HG03159 (cell line): ENCODE measurements at regions not wholly inside any gene's neighbourhood (a gene's known extent, or its start where the extent isn't known, plus 50 kb on each side); places are given as distances from the start of the nearest gene placed in this dataset.
"Not testable (repeated sequence)": the region's sequence is repeated elsewhere in the genome, so short reads cannot be mapped to it uniquely, and the experiment has no call there.

Experiments
- ATAC-seq: cut with Tn5 transposase; IDR thresholded peaks from one replicate; pipeline ENCODE4 v1.9.1; 2021; ENCODE audit warnings: mild to moderate bottlenecking, moderate library complexity; ENCODE audit not compliant: unreplicated experiment

- ATAC-seq, result no peak
These were observed 151.3 kb downstream of the ZFP36L2 start for GRCh38 chr2:43075054-43075593.

- no peak for ATAC-seq
These were observed 151.8 kb downstream of the ZFP36L2 start for GRCh38 chr2:43074592-43075053.

GRCh38 chr2:43074052-43074451 is 152.4 kb downstream of the ZFP36L2 start:
- no peak for ATAC-seq

DNA sequence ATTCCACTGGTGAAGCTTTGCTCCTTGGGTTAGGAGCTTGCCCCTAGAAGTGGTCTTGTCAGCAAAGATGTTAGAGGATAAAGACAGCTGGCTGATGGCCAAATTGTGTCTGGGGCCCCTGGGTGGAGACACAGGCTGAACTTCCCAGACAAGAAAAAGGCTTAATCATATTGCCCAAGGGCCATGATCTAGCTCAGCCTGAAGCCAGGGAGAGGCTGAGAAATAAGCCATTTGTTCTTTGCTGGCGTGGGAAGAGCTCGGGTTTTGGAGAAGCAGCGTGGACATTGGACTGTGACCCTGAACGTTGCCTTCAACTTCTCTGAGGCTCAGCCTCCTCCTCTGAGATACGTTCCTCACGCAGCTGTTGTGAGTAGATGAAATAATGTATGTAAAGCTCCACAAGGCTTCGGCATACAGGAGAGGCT is 153.0 kb downstream of the ZFP36L2 start:
- ATAC-seq, result no peak

DNA sequence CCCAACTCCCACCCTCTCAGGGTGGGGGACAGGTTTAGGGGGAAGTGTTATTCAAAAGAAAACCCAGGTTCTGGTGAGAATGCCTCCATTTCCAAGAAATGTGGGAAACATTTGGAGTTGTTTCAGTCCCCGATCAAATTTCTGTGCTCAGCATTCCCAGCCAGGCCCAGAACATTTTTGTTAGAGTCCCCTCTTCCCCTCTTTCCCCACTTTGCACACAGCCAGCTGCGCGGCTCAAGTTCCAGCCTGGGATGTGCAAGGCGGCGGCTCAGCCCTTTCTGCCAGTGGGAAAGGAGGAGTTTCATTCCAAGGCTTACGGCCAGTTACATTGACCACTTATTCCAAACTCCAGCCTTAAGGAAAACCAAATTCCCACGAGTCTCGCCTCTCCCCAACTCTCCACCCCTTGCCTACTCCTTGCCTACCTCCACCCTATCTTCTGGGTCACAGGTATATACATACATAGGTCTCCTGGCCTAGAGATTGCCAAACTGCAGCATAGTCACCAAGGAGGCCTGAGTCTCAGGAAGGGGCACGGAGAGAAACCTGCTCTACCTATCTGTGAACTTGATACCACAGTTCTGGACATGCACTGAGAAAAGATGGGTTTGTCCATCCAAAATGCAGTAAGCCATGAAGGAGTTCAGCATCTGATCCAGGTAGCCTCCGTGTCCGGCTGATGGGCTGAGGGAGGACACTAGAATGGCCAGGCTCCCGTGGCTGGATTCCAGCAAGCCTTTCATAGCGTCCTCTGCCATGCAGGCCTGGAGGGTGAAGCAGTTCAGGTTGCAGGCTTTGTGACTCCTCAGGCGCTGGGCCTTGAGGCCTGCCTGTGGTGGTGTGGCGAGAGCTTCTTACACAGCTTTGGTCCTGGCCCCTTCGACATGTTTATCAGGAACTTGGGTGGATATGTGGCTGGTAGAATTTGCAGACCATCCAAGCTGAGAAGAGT is 154.5 kb downstream of the ZFP36L2 start:
- ATAC-seq, result no peak

DNA sequence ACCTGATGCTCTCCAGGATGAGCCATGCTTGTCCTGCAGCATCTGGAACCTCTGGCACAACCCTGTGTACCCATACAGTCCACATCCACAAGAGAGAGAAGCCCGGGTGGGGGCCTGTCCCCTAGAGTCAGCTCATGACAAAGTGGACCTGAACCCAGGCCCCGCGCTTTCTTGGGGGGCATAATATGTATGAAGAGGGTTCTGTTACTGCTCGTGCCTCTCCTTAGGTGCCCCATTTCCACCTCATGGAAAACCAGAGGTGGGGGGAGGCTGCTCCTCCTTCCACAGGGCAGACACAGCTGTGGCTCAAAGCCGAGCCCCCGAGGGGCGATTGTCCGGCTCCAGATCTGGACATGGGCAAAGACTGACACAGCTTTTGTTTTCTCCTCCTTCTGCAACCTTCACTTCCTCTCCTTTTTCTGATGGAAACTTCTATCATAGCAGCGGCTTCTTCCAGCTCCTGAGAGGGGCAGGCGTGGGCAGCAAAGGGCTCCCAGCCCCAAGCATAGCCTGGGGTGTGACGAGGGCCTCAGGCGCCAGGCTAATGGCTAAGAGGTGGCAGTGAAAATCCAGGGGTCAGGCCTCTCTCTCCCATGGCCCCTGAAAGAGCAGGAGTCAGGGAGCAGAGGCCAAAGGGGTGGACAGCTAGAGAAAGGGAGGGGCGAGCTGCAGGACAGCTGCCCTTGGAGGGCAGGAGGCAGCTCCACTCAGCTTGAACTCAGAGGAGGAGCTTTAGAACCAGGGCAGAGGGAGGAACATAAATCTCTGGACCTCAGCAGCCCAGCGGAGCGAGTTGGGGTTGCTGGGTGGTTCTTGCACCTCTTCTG is 155.5 kb downstream of the ZFP36L2 start:
- no peak for ATAC-seq

- no peak for ATAC-seq
These were observed 156.4 kb downstream of the ZFP36L2 start for GRCh38 chr2:43070030-43070429.

DNA sequence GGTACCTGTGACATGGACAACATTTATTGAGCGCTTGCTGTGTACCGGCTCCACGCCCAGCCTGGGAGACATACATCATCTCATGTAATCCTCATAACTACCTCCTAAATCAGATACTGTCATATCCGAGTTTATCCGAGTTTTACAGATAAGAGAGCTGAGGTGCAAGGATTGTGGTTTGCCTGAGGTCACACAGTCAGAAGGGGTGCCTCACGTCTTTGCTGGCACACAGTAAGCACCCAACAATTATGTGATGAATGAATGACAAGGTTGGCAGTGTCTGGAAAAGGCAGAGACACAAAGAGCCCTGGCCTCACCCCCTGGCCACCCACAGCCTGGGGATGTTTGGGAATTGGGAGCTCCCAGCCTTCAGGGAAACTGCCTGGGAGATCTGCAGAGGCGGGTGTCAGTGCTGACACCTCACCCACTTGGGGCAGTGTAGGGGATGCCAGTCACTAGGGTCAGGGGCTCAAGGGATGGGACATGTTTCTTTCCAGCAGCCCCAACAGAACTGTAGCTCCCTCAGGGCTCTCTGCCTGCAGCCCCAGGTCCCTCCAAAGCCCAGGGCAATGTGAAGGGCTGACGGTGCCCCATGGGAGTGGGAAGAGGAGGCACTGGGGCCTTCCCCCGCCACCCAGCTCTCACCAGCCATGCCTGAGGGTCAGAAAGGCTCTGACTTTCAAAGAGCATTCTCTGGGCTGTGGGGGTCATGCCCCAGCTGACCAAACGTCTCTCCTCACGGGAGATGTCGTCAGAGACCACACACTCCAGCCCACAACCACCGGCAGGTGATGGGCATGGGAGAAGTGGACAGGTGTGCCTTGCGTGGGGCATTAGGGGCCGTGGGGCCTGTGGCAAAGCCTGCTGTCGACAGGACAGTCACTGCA is 157.5 kb downstream of the ZFP36L2 start:
- no peak for ATAC-seq

- ATAC-seq, result no peak
These were observed 158.3 kb downstream of the ZFP36L2 start for GRCh38 chr2:43068041-43068533.

DNA sequence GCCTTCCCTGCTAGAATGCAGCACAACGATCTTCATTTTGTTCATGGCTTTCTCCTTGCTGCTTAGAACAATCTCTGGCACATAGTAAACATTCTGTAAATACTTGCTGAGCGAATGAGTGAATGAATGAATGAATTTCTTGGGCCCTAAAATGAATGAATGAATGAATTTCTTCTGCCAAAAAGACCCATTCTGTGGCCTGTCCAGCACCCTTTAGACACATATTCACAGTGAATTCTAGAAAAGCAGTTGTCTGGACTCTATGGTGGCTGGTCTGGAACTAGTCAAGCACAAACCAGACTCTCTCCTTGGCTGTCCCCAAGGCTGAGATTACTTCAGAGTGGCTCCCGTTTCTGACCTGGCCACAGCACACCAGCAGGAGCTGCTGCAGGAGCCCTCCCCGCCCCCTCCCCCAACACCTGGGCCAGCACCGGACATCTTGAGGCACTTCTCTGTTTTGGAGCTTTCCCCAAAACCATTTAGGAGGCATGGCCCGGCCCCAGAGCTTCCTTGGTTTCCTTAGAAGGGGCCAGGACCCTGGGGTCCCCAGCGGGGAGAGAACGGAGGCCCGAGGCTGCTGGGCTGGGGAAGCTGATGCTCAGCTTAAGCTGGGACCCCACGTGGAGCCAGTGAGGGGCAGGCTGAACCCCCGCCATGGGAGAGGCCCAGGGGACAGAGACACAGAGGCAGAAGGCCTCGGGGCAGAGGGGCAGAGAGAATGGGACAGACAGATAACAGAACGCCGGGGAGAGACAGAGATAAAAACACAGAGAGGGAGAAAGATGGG is 159.0 kb downstream of the ZFP36L2 start:
- ATAC-seq, result no peak

GRCh38 chr2:43066541-43067253 is 159.7 kb downstream of the ZFP36L2 start:
- not testable (repeated sequence) for ATAC-seq

GRCh38 chr2:43065871-43066270 is 160.5 kb downstream of the ZFP36L2 start:
- ATAC-seq, result no peak

DNA sequence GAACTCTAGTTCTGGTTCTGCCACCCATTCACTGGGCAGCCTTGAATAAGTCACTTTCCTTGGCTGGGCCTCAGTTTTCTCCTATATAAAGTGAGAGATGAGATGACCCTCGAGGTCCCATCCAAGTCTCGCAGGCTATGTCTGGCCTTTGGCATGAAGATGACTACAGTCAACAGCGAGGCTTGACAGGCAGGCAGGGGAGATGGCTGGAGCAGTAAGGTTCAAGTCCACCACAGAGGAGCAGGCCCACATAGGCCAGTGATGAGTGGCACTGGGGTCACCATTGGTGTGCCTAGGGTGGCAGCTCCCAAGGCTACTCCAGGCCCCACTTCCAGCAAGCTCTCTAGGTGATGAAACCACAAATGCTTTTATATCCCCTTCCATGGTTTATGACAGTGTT is 161.4 kb downstream of the ZFP36L2 start:
- no peak for ATAC-seq

DNA sequence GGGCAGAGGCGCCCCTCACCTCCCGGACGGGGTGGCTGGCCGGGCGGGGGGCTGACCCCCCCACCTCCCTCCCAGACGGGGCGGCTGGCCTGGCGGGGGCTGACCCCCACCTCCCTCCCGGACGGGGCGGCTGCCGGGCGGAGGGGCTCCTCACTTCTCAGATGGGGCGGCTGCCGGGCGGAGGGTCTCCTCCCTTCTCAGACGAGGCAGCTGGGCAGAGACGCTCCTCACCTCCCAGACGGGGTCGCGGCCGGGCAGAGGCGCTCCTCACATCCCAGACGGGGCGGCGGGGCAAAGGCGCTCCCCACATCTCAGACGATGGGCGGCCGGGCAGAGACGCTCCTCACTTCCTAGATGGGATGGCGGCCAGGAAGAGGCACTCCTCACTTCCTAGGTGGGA is 163.3 kb downstream of the ZFP36L2 start:
- ATAC-seq, result not testable (repeated sequence)

DNA sequence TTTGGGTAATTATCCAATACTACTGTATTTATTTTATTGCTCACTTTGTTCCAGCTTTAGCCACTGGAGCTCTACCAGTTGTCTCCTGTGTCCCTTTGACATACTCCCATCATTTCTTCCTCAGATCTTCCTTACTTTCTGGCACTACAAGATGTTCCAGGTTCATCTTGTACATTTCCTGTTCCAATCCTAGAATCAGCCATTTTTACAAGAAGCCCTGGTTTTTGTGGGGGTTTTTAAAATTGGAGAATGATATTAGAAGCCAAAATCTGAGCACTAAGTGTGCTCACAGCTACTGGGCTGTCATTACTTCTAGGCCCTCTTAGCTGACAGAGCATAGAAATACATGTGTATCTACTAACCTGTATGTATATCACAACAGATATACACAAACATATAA is 164.3 kb downstream of the ZFP36L2 start:
- no peak for ATAC-seq

DNA sequence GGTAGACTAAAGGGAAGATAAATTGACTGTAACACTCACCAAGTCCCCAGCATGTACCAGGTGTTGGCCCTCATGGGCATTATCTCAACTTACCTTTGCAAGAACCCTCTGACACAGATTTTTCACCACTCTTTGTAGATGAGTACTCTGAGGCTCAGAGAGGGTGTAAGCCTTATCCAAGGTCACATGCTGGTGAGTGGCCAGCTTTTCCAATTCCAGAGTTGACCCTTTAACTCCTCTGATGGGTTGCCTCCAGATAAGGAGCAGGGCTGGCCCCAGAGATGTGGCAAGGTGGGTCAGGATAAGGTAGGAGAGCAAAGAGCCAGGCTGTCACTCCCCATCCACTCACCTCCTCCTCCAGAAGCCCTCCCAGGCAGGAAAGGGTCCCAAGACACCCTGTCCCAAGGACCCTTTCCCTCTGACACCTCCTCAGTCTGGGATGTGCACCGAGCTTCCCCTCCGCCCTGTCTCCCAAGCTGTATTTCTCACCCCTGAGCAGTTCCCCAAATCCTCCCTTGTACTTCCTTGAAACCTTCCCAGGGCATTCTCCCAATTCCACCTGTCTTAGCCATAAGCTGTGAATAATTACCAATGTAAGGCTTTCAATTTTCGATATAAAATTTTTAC is 165.9 kb downstream of the ZFP36L2 start:
- no peak for ATAC-seq

DNA sequence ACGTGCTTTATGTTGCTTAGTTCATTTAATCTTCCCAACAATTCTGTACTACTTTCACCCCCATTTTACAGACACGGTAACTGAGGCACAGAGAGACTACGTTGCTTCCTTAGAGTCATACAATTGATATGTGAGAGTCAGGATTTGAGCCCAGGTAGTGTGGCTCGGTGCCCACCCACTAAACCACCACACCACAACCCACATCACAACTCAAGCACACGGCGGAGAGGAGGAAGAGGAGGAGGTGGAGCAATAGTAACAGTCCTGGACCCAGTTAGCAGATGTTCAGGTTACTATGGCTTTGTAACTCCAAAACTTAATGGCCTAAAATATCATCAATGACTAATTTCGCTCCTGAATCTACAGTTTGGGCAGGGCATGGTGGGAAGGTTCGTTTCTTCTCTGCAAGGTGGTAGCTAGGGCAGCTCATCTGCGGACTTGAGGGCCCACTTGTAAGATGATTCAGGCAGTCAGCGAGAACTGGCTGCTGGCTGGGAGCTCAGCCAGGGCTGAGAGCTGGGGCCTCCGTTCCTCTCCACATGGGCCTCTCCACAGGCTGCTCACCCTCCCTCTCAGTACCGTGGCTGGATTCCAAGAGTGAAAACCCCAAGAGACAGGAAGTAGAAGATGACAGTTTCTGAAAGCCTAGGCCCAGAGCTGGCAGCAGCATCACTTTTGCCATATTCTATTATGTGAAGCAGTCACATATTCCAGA is 167.1 kb downstream of the ZFP36L2 start:
- ATAC-seq, result peak; percentile 67

DNA sequence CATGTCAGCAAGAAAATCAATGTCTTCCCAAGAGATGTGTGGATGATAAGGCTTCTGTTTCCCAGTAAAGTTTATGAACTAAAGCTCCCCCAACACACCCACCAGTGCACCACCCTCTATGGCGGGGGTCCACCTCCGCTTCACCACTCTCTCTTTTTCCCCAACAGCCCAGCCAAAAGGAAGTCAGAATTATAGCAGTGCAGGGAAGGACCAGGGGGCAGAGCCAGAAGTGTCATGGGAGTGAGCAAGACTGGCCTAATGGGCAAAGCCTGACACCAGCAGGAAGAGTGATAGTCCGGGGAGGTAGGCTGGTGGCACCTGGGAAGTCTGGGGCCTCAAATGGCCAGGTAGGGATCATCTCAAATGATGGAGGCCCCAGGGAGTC is 167.7 kb downstream of the ZFP36L2 start:
- no peak for ATAC-seq
